Nephron (organoid): ENCODE measurements at regions not wholly inside any gene's neighbourhood (a gene's known extent, or its start where the extent isn't known, plus 50 kb on each side); places are given as distances from the start of the nearest gene placed in this dataset.

ENCODE experiments used
- H3K27ac Mint-ChIP-seq, 3 experiments: 2 replicates each; pipeline ENCODE4 v1.8.0; 2020; ENCODE audit warnings: mixed read lengths in 3 of 3, mild to moderate bottlenecking in 2 of 3, moderate library complexity in 1 of 3
- H3K27me3 Mint-ChIP-seq: 2 replicates; pipeline ENCODE4 v1.8.0; 2021; ENCODE audit warnings: low read depth, mild to moderate bottlenecking, moderate library complexity, mixed read lengths
- H3K36me3 Mint-ChIP-seq: 2 replicates; pipeline ENCODE4 v1.8.0; 2020; ENCODE audit warnings: low read depth, mixed read lengths
- H3K4me1 Mint-ChIP-seq: 2 replicates; pipeline ENCODE4 v1.8.0; 2020; ENCODE audit warnings: mixed read lengths
- H3K4me3 Mint-ChIP-seq, 3 experiments: 2 replicates each; pipeline ENCODE4 v1.8.0; 2020; ENCODE audit warnings: mild to moderate bottlenecking in 3 of 3, mixed read lengths in 3 of 3, moderate library complexity in 2 of 3
- H3K9me3 Mint-ChIP-seq: 2 replicates; pipeline ENCODE4 v1.8.0; 2020; ENCODE audit warnings: mixed read lengths
- CTCF ChIP-seq, 3 experiments: fragments of 200-600 bp; sonication (generic); IDR thresholded peaks; one replicate each; pipeline ENCODE4 v1.5.0; 2021; ENCODE audit warnings: antibody characterized with exemption in 3 of 3; ENCODE audit not compliant: unreplicated experiment in 3 of 3

- Mint-ChIP-seq H3K27ac (no peak overlapping the region), H3K4me3 (no peak overlapping the region), H3K4me1 (no peaks in the 10 kb centered on the region), H3K9me3 (no peaks in the 10 kb centered on the region), H3K36me3 (no peaks in the 10 kb centered on the region), H3K27me3 (no peaks in the 10 kb centered on the region)
- no peak for TF ChIP-seq CTCF (IDR thresholded peaks at IDR 0.05; ENCODE audit: unreplicated experiment in 3 of 3)
These were observed 460.5 kb upstream of the ADGRL2 start for GRCh38 chr1:81340239-81340638.

- Mint-ChIP-seq H3K27ac (no peak overlapping the region), H3K27me3 (no peaks in the 10 kb centered on the region), H3K9me3 (no peaks in the 10 kb centered on the region), H3K4me1 (no peaks in the 10 kb centered on the region), H3K4me3 (no peak overlapping the region), H3K36me3 (no peaks in the 10 kb centered on the region)
- TF ChIP-seq CTCF (IDR thresholded peaks at IDR 0.05; ENCODE audit: unreplicated experiment in 3 of 3), result no peak
These were observed 463.5 kb upstream of the ADGRL2 start for GRCh38 chr1:81337226-81337625.

GRCh38 chr1:81335876-81336275 is 464.9 kb upstream of the ADGRL2 start:
- Mint-ChIP-seq H3K36me3 (no peaks in the 10 kb centered on the region), H3K27me3 (no peaks in the 10 kb centered on the region), H3K4me1 (no peaks in the 10 kb centered on the region), H3K4me3 (no peak overlapping the region), H3K9me3 (no peaks in the 10 kb centered on the region), H3K27ac (no peak overlapping the region)
- TF ChIP-seq CTCF (IDR thresholded peaks at IDR 0.05; ENCODE audit: unreplicated experiment in 3 of 3), result no peak

- Mint-ChIP-seq H3K4me1 (no peaks in the 10 kb centered on the region), H3K27ac (no peak overlapping the region), H3K36me3 (no peaks in the 10 kb centered on the region), H3K27me3 (peaks cover 2% of the 10 kb centered on the region), H3K4me3 (no peak overlapping the region), H3K9me3 (no peaks in the 10 kb centered on the region)
- no peak for TF ChIP-seq CTCF (IDR thresholded peaks at IDR 0.05; ENCODE audit: unreplicated experiment in 3 of 3)
These were observed 470.2 kb upstream of the ADGRL2 start for GRCh38 chr1:81330521-81330920.

GRCh38 chr1:81330111-81330510 is 470.6 kb upstream of the ADGRL2 start:
- H3K27me3 Mint-ChIP-seq, result peaks cover 4% of the 10 kb centered on the region
- H3K4me3 Mint-ChIP-seq, result no peak overlapping the region
- no peaks in the 10 kb centered on the region for H3K36me3 Mint-ChIP-seq
- no peaks in the 10 kb centered on the region for H3K4me1 Mint-ChIP-seq
- TF ChIP-seq CTCF (IDR thresholded peaks at IDR 0.05; ENCODE audit: unreplicated experiment in 3 of 3), result no peak
- H3K9me3 Mint-ChIP-seq, result no peaks in the 10 kb centered on the region
- no peak overlapping the region for H3K27ac Mint-ChIP-seq

GRCh38 chr1:81329041-81329440 is 471.7 kb upstream of the ADGRL2 start:
- Mint-ChIP-seq H3K27ac (no peak overlapping the region), H3K9me3 (no peaks in the 10 kb centered on the region), H3K4me1 (no peaks in the 10 kb centered on the region), H3K27me3 (peaks cover 4% of the 10 kb centered on the region), H3K36me3 (no peaks in the 10 kb centered on the region), H3K4me3 (no peak overlapping the region)
- no peak for TF ChIP-seq CTCF (IDR thresholded peaks at IDR 0.05; ENCODE audit: unreplicated experiment in 3 of 3)
